Prostate gland (tissue), 2 donors: ENCODE measurements at regions not wholly inside any gene's neighbourhood (a gene's known extent, or its start where the extent isn't known, plus 50 kb on each side); places are given as distances from the start of the nearest gene placed in this dataset.

ENCODE experiments used
- CTCF ChIP-seq, 4 experiments: fragments of 200-600 bp in 2 of 4; fragments of 450-650 bp in 2 of 4; sonication (generic) in 2 of 4; IDR thresholded peaks; 1 replicate in 3 of 4; 2 replicates in 1 of 4; pipeline ENCODE4 v1.5.1; 2016 to 2019; ENCODE audit warnings: antibody characterized with exemption in 4 of 4, mild to moderate bottlenecking in 2 of 4, moderate library complexity in 2 of 4
- POLR2A ChIP-seq: fragments of 450-650 bp; IDR thresholded peaks from one replicate; pipeline ENCODE4 v1.6.1; 2016; ENCODE audit warnings: antibody characterized with exemption, mild to moderate bottlenecking

DNA sequence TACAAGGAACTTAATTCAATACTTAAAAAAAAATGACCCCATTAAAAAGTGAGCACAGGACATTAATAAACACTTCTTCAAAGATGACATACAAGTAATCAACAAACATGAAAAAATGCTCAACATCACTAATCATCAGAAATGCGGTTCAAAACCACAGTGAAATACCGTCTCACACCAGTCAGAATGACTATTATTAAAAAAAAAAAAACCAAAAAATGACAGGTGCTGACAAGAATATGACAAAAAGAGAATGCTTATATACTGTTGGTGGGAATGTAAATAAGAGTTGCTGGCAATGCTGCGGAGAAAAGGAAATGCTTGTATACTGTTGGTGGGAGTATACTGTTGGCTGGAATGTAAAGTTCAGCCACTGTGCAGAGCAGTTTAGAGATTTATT lies 358.3 kb upstream of the CBLB start:
- TF ChIP-seq CTCF (IDR thresholded peaks at IDR 0.05): no peak
- no peak for TF ChIP-seq POLR2A
